ENCODE measurements at regions not wholly inside any gene's neighbourhood (a gene's known extent, or its start where the extent isn't known, plus 50 kb on each side); places are given as distances from the start of the nearest gene placed in this dataset.
"Not testable (repeated sequence)": the region's sequence is repeated elsewhere in the genome, so short reads cannot be mapped to it uniquely, and the experiment has no call there.

GRCh38 chr6:167662075-167662880, 164.4 kb upstream of the AFDN start:
- DNase-seq: no peak

GRCh38 chr6:167662881-167663205, 163.9 kb upstream of the AFDN start:
- no peak for DNase-seq

GRCh38 chr6:167663316-167663715, 163.4 kb upstream of the AFDN start:
- DNase-seq: no peak

GRCh38 chr6:167663784-167664443, 162.8 kb upstream of the AFDN start:
- no peak for DNase-seq

GRCh38 chr6:167664678-167665660, 161.7 kb upstream of the AFDN start:
- DNase-seq: no peak

- DNase-seq: no peak
Measured at GRCh38 chr6:167665698-167666330, 160.9 kb upstream of the AFDN start.

GRCh38 chr6:167666571-167667203, 160.0 kb upstream of the AFDN start:
- no peak for DNase-seq

GRCh38 chr6:167667204-167668018, 159.3 kb upstream of the AFDN start:
- DNase-seq: no peak

GRCh38 chr6:167668019-167668753, 158.5 kb upstream of the AFDN start:
- no peak for DNase-seq

GRCh38 chr6:167668754-167669552, 157.8 kb upstream of the AFDN start:
- DNase-seq: no peak

- no peak for DNase-seq
Measured at GRCh38 chr6:167669553-167669849, 157.2 kb upstream of the AFDN start.

- DNase-seq: no peak
Measured at GRCh38 chr6:167669870-167670802, 156.6 kb upstream of the AFDN start.

- no peak for DNase-seq
Measured at GRCh38 chr6:167670938-167671338, 155.8 kb upstream of the AFDN start.

- DNase-seq: not testable (repeated sequence)
Measured at GRCh38 chr6:167671379-167671976, 155.2 kb upstream of the AFDN start.

- DNase-seq: no peak
Measured at GRCh38 chr6:167671977-167672687, 154.6 kb upstream of the AFDN start.

- no peak for DNase-seq
Measured at GRCh38 chr6:167672738-167673137, 154.0 kb upstream of the AFDN start.

- DNase-seq: no peak
Measured at GRCh38 chr6:167673946-167674345, 152.8 kb upstream of the AFDN start.

- DNase-seq: no peak
Measured at GRCh38 chr6:167674486-167674885, 152.2 kb upstream of the AFDN start.

Data from activated naive CD4-positive, alpha-beta T cell treated with anti-CD3 and anti-CD28 coated beads, Interleukin-2, amount 50 U/mL, for 16 hours (primary cell).